ENCODE measurements at regions not wholly inside any gene's neighbourhood (a gene's known extent, or its start where the extent isn't known, plus 50 kb on each side); places are given as distances from the start of the nearest gene placed in this dataset.

- Mint-ChIP-seq H3K27me3 (no peaks in the 10 kb centered on the region), H3K9me3 (peaks cover 36% of the 10 kb centered on the region), H3K4me1 (ENCODE audit: low read depth in 2 of 2) (peaks cover 3 to 4% of the 10 kb centered on the region in 2 donors), H3K36me3 (peaks cover 31% of the 10 kb centered on the region), H3K4me3 (no peak overlapping the region), H3K27ac (no peak overlapping the region)
- ATAC-seq (no peak), DNase-seq (ENCODE audit: low spot score) (no peak)
Measured at GRCh38 chr1:238900334-238900865, 486.0 kb upstream of the CHRM3 start.

GRCh38 chr1:238898856-238899255 is 487.5 kb upstream of the CHRM3 start:
- peaks cover 31% of the 10 kb centered on the region for H3K36me3 Mint-ChIP-seq
- H3K27ac Mint-ChIP-seq, result no peak overlapping the region
- H3K9me3 Mint-ChIP-seq, result peaks cover 30% of the 10 kb centered on the region
- H3K4me3 Mint-ChIP-seq, result no peak overlapping the region
- H3K4me1 Mint-ChIP-seq (ENCODE audit: low read depth in 2 of 2), result peaks cover 3 to 4% of the 10 kb centered on the region in 2 donors
- no peaks in the 10 kb centered on the region for H3K27me3 Mint-ChIP-seq
- ATAC-seq (no peak), DNase-seq (ENCODE audit: low spot score) (no peak)

- Mint-ChIP-seq H3K27ac (no peak overlapping the region), H3K4me1 (ENCODE audit: low read depth in 2 of 2) (peaks cover 3 to 4% of the 10 kb centered on the region in 2 donors), H3K9me3 (peaks cover 12% of the 10 kb centered on the region), H3K4me3 (no peak overlapping the region), H3K27me3 (no peaks in the 10 kb centered on the region), H3K36me3 (peaks cover 11% of the 10 kb centered on the region)
- DNase-seq (ENCODE audit: low spot score) (no peak), ATAC-seq (peak in 1 of 2 donors; percentile 36)
Measured at GRCh38 chr1:238895911-238896310, 490.5 kb upstream of the CHRM3 start.

- H3K36me3 Mint-ChIP-seq, result peaks cover 7% of the 10 kb centered on the region
- no peak overlapping the region for H3K4me3 Mint-ChIP-seq
Measured at GRCh38 chr1:238892612-238893011, 493.8 kb upstream of the CHRM3 start.

GRCh38 chr1:238861342-238862066 is 524.9 kb upstream of the CHRM3 start:
- DNase-seq (ENCODE audit: low spot score) (no peak), ATAC-seq (no peak)
- no peak overlapping the region for H3K4me3 Mint-ChIP-seq
- no peaks in the 10 kb centered on the region for H3K4me1 Mint-ChIP-seq (ENCODE audit: low read depth in 2 of 2)
- H3K27ac Mint-ChIP-seq, result no peak overlapping the region
- peaks cover 19% of the 10 kb centered on the region for H3K9me3 Mint-ChIP-seq
- no peaks in the 10 kb centered on the region for H3K27me3 Mint-ChIP-seq
- no peaks in the 10 kb centered on the region for H3K36me3 Mint-ChIP-seq

More at GRCh38 chr1:238892612-238893011, 493.8 kb upstream of the CHRM3 start:
- H3K9me3 Mint-ChIP-seq, result peaks cover 9% of the 10 kb centered on the region
- ATAC-seq (no peak), DNase-seq (ENCODE audit: low spot score) (no peak)
- no peak overlapping the region for H3K27ac Mint-ChIP-seq
- no peaks in the 10 kb centered on the region for H3K27me3 Mint-ChIP-seq
- H3K4me1 Mint-ChIP-seq (ENCODE audit: low read depth in 2 of 2), result peaks cover 3 to 4% of the 10 kb centered on the region in 2 donors

GRCh38 chr1:238833919-238834318 is 552.4 kb upstream of the CHRM3 start:
- DNase-seq (ENCODE audit: low spot score) (no peak), ATAC-seq (no peak)
- Mint-ChIP-seq H3K9me3 (peaks cover 22% of the 10 kb centered on the region), H3K4me1 (ENCODE audit: low read depth in 2 of 2) (no peaks in the 10 kb centered on the region), H3K27ac (no peak overlapping the region), H3K27me3 (no peaks in the 10 kb centered on the region), H3K4me3 (no peak overlapping the region), H3K36me3 (peaks cover 9% of the 10 kb centered on the region)

- Mint-ChIP-seq H3K27me3 (no peaks in the 10 kb centered on the region), H3K4me1 (ENCODE audit: low read depth in 2 of 2) (no peaks in the 10 kb centered on the region)
Measured at GRCh38 chr1:238832106-238832505, 554.3 kb upstream of the CHRM3 start.

GRCh38 chr1:238830036-238830611 is 556.2 kb upstream of the CHRM3 start:
- no peaks in the 10 kb centered on the region for H3K27me3 Mint-ChIP-seq
- no peak overlapping the region for H3K27ac Mint-ChIP-seq
- peaks cover 9% of the 10 kb centered on the region for H3K36me3 Mint-ChIP-seq
- DNase-seq (ENCODE audit: low spot score) (no peak), ATAC-seq (no peak)
- H3K4me3 Mint-ChIP-seq, result no peak overlapping the region
- peaks cover 22% of the 10 kb centered on the region for H3K9me3 Mint-ChIP-seq
- H3K4me1 Mint-ChIP-seq (ENCODE audit: low read depth in 2 of 2), result no peaks in the 10 kb centered on the region

More at GRCh38 chr1:238832106-238832505, 554.3 kb upstream of the CHRM3 start:
- DNase-seq (ENCODE audit: low spot score) (no peak), ATAC-seq (no peak)
- peaks cover 25% of the 10 kb centered on the region for H3K9me3 Mint-ChIP-seq
- no peak overlapping the region for H3K4me3 Mint-ChIP-seq
- H3K36me3 Mint-ChIP-seq, result peaks cover 9% of the 10 kb centered on the region
- H3K27ac Mint-ChIP-seq, result no peak overlapping the region

- H3K4me3 Mint-ChIP-seq, result no peak overlapping the region
- H3K36me3 Mint-ChIP-seq, result peaks cover 8% of the 10 kb centered on the region
- DNase-seq (ENCODE audit: low spot score) (no peak), ATAC-seq (no peak)
- H3K9me3 Mint-ChIP-seq, result peaks cover 30% of the 10 kb centered on the region
- no peaks in the 10 kb centered on the region for H3K27me3 Mint-ChIP-seq
- H3K4me1 Mint-ChIP-seq (ENCODE audit: low read depth in 2 of 2), result no peaks in the 10 kb centered on the region
- H3K27ac Mint-ChIP-seq, result no peak overlapping the region
Measured at GRCh38 chr1:238826891-238827290, 559.5 kb upstream of the CHRM3 start.

GRCh38 chr1:238823416-238823815 is 563.0 kb upstream of the CHRM3 start:
- peaks cover 20% of the 10 kb centered on the region for H3K9me3 Mint-ChIP-seq
- ATAC-seq (no peak), DNase-seq (ENCODE audit: low spot score) (no peak)
- no peak overlapping the region for H3K4me3 Mint-ChIP-seq
- H3K36me3 Mint-ChIP-seq, result no peaks in the 10 kb centered on the region
- H3K4me1 Mint-ChIP-seq (ENCODE audit: low read depth in 2 of 2), result no peaks in the 10 kb centered on the region
- H3K27me3 Mint-ChIP-seq, result no peaks in the 10 kb centered on the region
- no peak overlapping the region for H3K27ac Mint-ChIP-seq

GRCh38 chr1:238811211-238811879 is 575.0 kb upstream of the CHRM3 start:
- no peak for ATAC-seq
- no peak overlapping the region for H3K4me3 Mint-ChIP-seq
- H3K27me3 Mint-ChIP-seq, result no peaks in the 10 kb centered on the region
- no peak overlapping the region for H3K27ac Mint-ChIP-seq
- peaks cover 20% of the 10 kb centered on the region for H3K9me3 Mint-ChIP-seq
- DNase-seq (ENCODE audit: low spot score), result no peak
- no peaks in the 10 kb centered on the region for H3K4me1 Mint-ChIP-seq (ENCODE audit: low read depth in 2 of 2)
- peaks cover 4% of the 10 kb centered on the region for H3K36me3 Mint-ChIP-seq

GRCh38 chr1:238790882-238791281 is 595.5 kb upstream of the CHRM3 start:
- H3K4me1 Mint-ChIP-seq (ENCODE audit: low read depth in 2 of 2), result no peaks in the 10 kb centered on the region
- H3K36me3 Mint-ChIP-seq, result peaks cover 10% of the 10 kb centered on the region
- ATAC-seq, result no peak
- DNase-seq (ENCODE audit: low spot score), result no peak
- H3K4me3 Mint-ChIP-seq, result no peak overlapping the region
- peaks cover 19% of the 10 kb centered on the region for H3K9me3 Mint-ChIP-seq
- no peaks in the 10 kb centered on the region for H3K27me3 Mint-ChIP-seq
- H3K27ac Mint-ChIP-seq, result no peak overlapping the region

GRCh38 chr1:238789916-238790667 is 596.3 kb upstream of the CHRM3 start:
- ATAC-seq (no peak), DNase-seq (ENCODE audit: low spot score) (no peak)
- no peak overlapping the region for H3K27ac Mint-ChIP-seq
- no peaks in the 10 kb centered on the region for H3K4me1 Mint-ChIP-seq (ENCODE audit: low read depth in 2 of 2)
- H3K36me3 Mint-ChIP-seq, result peaks cover 10% of the 10 kb centered on the region
- H3K4me3 Mint-ChIP-seq, result no peak overlapping the region
- peaks cover 19% of the 10 kb centered on the region for H3K9me3 Mint-ChIP-seq
- no peaks in the 10 kb centered on the region for H3K27me3 Mint-ChIP-seq

Measured in natural killer cell treated with Interleukin-12 subunit alpha and Interleukin-12 subunit beta and Interleukin-15 and Interleukin-18, amount 100 ng/mL, for 72 hours (primary cell).